Psoas muscle (tissue), 7 donors: ENCODE measurements at regions not wholly inside any gene's neighbourhood (a gene's known extent, or its start where the extent isn't known, plus 50 kb on each side); places are given as distances from the start of the nearest gene placed in this dataset.
A peak's percentile ranks its signal among the peaks of the same experiment; 100 is the strongest.

Experiments
- ATAC-seq, 4 donors: fragments of 200-7000 bp; cut with Tn5 transposase; one replicate each; pipeline ENCODE4 v1.9.1; 2020; ENCODE audit warnings: moderate library complexity in 3 of 4, mild to moderate bottlenecking in 2 of 4
- DNase-seq, 2 donors: peaks; one replicate each; pipeline ENCODE4 v3.0.0-alpha.2; 2020
- H3K27ac ChIP-seq: fragments of 200-600 bp; one replicate; pipeline ENCODE4 v1.8.0; 2022
- H3K27me3 ChIP-seq, 3 donors: fragments of 200-600 bp in 1 of 3; one replicate each; pipeline versions ENCODE4 v1.6.1 to v1.8.0; 2013 to 2022; ENCODE audit warnings: low read length in 2 of 3, mild to moderate bottlenecking in 2 of 3, moderate library complexity in 1 of 3; ENCODE audit not compliant: insufficient read depth in 3 of 3
- H3K36me3 ChIP-seq, 2 donors: fragments of 200-600 bp in 1 of 2; one replicate each; pipeline versions ENCODE4 v1.6.1 to v1.8.0; 2013 to 2022; ENCODE audit warnings: low read depth in 1 of 2, mild to moderate bottlenecking in 1 of 2, moderate library complexity in 1 of 2; ENCODE audit not compliant: insufficient read depth in 1 of 2
- H3K4me1 ChIP-seq: fragments of 200-600 bp; one replicate; pipeline ENCODE4 v1.8.0; 2022
- H3K4me3 ChIP-seq: fragments of 200-600 bp; one replicate; pipeline ENCODE4 v1.8.0; 2022; ENCODE audit warnings: mild to moderate bottlenecking
- H3K9me3 ChIP-seq: fragments of 200-600 bp; one replicate; pipeline ENCODE4 v1.8.0; 2022
- WGBS, 3 donors: extraction: QIAGEN DNeasy Blood & Tissue Kit; methylation state at CpG; one replicate each; pipeline versions ENCODE4 v1.1.6 to v1.1.7; 2013; 5-methylcytosine and 5-hydroxymethylcytosine counted together
- intact Hi-C, 2 donors: fragments of 100-400 bp; cut with DNase I; formaldehyde crosslinking; loops; one replicate each; pipeline versions ENCODE4 v1.11.0 to v1.14.2; 2022
- TF ChIP-seq, protein P1 (sequence below): fragments of 200-600 bp; IDR thresholded peaks from one replicate; pipeline ENCODE4 v1.8.0; 2022; ENCODE audit warnings: antibody characterized with exemption
- donor health status: healthy with polysubstance abuse.
- donor health status: DM: no; HTN: no; CAD: no; lungs with moderate emphysema.
- donor health status: Bipolar disorder and iron deficiency.
- donor health status: healthy.
- donor health status: DM: yes; HTN: yes; CAD: no.
- donor health status: DM: no; HTN: no; CAD: no.
- donor health status: DM: yes; HTN: yes; CAD: no.

DNA sequence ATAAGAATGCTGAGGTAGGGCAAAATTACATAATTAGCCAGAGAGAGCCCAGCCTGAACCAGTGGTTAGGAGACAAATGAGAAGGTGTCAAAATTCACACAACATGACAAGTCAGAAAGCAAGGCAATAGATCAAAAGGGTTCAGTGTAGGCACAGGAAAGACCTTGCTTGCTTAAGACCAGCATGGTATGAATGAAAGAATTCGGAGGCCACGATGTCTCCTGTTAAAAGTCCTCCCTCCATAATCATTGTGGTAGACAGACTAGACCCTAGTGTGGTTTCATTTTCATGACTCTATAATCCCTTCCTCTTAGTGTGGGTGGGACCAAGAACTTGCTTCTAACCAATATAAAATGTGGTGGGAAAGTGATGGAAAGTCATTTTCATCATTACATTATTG is 98.7 kb upstream of the ANKRD28 start:
- Histone ChIP-seq H3K4me1 (peaks cover 20% of the 10 kb centered on the region), H3K27me3 (no peaks in the 10 kb centered on the region), H3K4me3 (no peak overlapping the region), H3K27ac (no peak overlapping the region), H3K36me3 (no peaks in the 10 kb centered on the region), H3K9me3 (peaks cover 6% of the 10 kb centered on the region)
- no peak for DNase-seq
- TF ChIP-seq, protein P1, sequence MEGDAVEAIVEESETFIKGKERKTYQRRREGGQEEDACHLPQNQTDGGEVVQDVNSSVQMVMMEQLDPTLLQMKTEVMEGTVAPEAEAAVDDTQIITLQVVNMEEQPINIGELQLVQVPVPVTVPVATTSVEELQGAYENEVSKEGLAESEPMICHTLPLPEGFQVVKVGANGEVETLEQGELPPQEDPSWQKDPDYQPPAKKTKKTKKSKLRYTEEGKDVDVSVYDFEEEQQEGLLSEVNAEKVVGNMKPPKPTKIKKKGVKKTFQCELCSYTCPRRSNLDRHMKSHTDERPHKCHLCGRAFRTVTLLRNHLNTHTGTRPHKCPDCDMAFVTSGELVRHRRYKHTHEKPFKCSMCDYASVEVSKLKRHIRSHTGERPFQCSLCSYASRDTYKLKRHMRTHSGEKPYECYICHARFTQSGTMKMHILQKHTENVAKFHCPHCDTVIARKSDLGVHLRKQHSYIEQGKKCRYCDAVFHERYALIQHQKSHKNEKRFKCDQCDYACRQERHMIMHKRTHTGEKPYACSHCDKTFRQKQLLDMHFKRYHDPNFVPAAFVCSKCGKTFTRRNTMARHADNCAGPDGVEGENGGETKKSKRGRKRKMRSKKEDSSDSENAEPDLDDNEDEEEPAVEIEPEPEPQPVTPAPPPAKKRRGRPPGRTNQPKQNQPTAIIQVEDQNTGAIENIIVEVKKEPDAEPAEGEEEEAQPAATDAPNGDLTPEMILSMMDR: no peak
- intact Hi-C loops: no loop called here
- no peak for ATAC-seq
- 76 to 80% (median 79%) methylated on average over 2 of the region's 2 CpGs for WGBS, 3 donors

DNA sequence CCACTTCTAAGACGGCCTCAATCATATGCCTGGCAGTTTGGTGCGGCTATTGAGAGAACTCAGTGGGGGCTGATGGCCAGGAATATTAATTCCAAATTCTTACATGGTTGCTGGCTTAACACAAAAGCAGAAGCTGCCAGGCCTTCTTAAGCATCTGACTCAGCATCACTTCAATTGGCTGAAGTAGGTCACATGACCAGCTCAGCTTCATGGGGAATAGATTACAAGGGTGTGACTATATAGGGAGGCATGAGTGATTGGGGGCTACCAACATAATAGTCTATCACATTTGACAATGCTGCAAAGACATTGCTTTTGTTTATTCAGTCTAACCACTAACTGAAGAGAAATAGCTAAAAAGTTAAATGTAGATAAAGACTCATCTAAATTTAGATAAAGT is 101.6 kb upstream of the ANKRD28 start:
- ATAC-seq: peak in 1 of 4 donors; percentile 39
- Histone ChIP-seq H3K4me3 (no peak overlapping the region), H3K9me3 (peaks cover 6% of the 10 kb centered on the region), H3K27me3 (no peaks in the 10 kb centered on the region), H3K4me1 (peaks cover 30% of the 10 kb centered on the region), H3K27ac (peak overlapping the region; percentile 86), H3K36me3 (no peaks in the 10 kb centered on the region)
- intact Hi-C loops: no loop called here
- no peak for DNase-seq
- TF ChIP-seq, protein P1: no peak
- WGBS, 3 donors: 49 to 60% (median 49%) methylated on average over 2 of the region's 2 CpGs

DNA sequence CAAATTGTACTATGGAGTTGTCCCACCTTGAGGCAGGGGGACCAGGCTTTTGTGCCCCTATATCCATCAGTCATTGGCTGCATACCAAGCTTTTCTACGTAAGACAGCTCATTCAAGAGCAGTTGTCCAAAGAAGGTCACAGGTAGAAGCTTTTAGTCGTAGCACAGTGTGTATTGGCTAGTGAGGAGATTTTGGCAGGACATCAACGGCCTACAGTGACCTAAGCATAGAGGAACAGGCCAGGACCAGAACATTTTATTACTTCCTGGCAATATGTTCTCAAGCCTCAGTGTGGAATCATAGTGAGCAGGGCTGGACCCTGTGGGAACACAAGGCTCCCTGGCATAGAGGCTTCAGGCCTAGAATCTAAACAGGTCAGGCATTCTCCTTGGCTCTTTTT is 105.4 kb upstream of the ANKRD28 start:
- Histone ChIP-seq H3K9me3 (no peaks in the 10 kb centered on the region), H3K4me3 (no peak overlapping the region), H3K36me3 (no peaks in the 10 kb centered on the region), H3K27me3 (no peaks in the 10 kb centered on the region), H3K27ac (peak overlapping the region; percentile 86), H3K4me1 (peaks cover 34% of the 10 kb centered on the region)
- 8 to 12% (median 10%) methylated on average over 3 of the region's 3 CpGs for WGBS, 3 donors
- TF ChIP-seq, protein P1: no peak
- intact Hi-C loops: loop anchor here (5.0 to 10.0 kb wide), 4 partner anchors 41 to 64 kb away; no protein-coding TSS in a partner anchor
- peak; percentile 81 to 90 (median 86) for ATAC-seq
- DNase-seq: peak; percentile 25 to 73

DNA sequence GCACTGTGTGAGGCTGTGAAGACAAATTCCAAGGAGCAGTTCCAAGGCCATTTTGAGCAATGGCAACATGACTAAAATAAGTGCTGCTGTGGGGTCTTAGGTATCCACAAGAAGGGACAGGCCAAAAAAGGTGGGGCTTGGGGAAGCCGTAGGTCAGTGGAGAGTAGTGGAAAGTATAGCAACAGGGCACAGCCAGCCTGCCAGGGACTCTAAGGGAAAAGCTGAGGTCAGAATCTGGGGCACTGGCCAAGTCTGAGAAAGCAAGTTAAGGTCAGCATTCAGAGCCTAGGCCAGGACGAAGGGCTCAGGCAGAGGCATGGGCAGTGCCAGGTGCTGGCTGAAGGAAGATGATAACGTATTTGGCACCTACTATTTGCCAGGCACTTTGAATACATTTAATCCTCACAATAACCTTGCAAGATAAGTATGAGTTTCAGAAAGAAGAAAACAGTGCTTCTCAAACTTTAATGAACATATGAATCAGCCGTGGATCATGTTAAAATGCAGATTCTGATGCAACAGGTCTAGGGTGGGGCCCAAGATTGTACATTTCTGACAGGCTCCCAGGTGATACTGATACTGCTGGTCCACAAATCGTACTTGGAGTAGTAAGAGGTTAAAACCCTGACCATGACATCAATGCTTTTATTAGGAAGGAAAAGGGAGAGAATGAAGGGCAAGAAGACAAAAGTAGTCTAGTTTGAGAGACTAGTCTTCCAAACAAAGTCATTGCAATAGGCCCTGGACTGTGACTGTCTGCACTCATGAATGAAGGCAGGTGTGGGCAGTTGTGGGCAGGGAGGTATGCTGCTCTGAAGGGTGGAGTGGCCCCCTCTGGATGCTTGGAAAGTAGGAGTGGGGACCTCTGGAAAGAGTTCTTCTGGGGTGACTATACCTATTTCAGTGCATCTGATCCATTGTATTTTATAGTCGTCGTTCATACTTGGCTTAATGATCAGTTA is 106.3 kb upstream of the ANKRD28 start:
- peak overlapping the region; percentile 86 for H3K27ac ChIP-seq
- peaks cover 34% of the 10 kb centered on the region for H3K4me1 ChIP-seq
- DNase-seq (peak; percentile 58 to 90), ATAC-seq (peak; percentile 72 to 89 (median 88))
- H3K9me3 ChIP-seq: no peaks in the 10 kb centered on the region
- WGBS, 3 donors: 23 to 36% (median 25%) methylated on average over 7 of the region's 7 CpGs
- no peaks in the 10 kb centered on the region for H3K27me3 ChIP-seq
- H3K36me3 ChIP-seq: no peaks in the 10 kb centered on the region
- intact Hi-C loops: loop anchor here (5.0 to 10.0 kb wide), 4 partner anchors 42 to 63 kb away; no protein-coding TSS in a partner anchor
- H3K4me3 ChIP-seq: peak overlapping the region; percentile 5
- TF ChIP-seq, protein P1: no peak
